ENCODE measurements at regions not wholly inside any gene's neighbourhood (a gene's known extent, or its start where the extent isn't known, plus 50 kb on each side); places are given as distances from the start of the nearest gene placed in this dataset.

DNA sequence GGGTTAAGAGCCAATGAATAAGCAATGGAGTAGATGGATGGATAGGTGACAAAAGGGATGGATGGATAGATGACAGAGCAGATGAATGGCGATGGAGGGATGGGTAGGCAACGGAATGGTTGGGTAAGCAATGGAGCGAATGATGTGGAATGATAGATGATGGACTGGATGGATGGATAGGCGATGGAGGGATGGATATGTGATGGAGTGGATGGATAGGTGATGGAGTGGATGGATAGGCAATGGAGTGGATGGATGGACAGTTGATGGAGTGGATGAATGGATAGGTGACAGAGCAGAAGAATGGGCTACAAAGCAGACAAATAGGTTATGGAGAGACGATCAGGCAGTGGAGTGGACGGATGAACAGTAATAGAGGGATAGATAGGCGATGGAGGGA is 269.6 kb downstream of the TEX29 start:
- TF ChIP-seq, protein P1, sequence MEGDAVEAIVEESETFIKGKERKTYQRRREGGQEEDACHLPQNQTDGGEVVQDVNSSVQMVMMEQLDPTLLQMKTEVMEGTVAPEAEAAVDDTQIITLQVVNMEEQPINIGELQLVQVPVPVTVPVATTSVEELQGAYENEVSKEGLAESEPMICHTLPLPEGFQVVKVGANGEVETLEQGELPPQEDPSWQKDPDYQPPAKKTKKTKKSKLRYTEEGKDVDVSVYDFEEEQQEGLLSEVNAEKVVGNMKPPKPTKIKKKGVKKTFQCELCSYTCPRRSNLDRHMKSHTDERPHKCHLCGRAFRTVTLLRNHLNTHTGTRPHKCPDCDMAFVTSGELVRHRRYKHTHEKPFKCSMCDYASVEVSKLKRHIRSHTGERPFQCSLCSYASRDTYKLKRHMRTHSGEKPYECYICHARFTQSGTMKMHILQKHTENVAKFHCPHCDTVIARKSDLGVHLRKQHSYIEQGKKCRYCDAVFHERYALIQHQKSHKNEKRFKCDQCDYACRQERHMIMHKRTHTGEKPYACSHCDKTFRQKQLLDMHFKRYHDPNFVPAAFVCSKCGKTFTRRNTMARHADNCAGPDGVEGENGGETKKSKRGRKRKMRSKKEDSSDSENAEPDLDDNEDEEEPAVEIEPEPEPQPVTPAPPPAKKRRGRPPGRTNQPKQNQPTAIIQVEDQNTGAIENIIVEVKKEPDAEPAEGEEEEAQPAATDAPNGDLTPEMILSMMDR (IDR thresholded peaks at IDR 0.05): no peak
- no peak for TF ChIP-seq POLR2A (IDR thresholded peaks at IDR 0.05)
